Fibroblast of mammary gland (primary cell): ENCODE measurements at regions not wholly inside any gene's neighbourhood (a gene's known extent, or its start where the extent isn't known, plus 50 kb on each side); places are given as distances from the start of the nearest gene placed in this dataset.
A peak's percentile ranks its signal among the peaks of the same experiment; 100 is the strongest.

Experiments
- DNase-seq: peaks from one replicate; pipeline ENCODE4 v3.0.0-alpha.2; 2010; ENCODE audit warnings: low read depth
- H3K4me3 ChIP-seq: 2 replicates; pipeline ENCODE4 v1.5.1; 2011; ENCODE audit warnings: low read depth, mild to moderate bottlenecking, low read length, moderate library complexity; ENCODE audit not compliant: control insufficient read depth
- CTCF ChIP-seq: conservative IDR thresholded peaks from 2 replicates; pipeline ENCODE4 v1.5.1; 2011; ENCODE audit warnings: low read depth, low read length, inconsistent platforms; ENCODE audit not compliant: control insufficient read depth, insufficient read depth

GRCh38 chr13:50417597-50417996 lies 402.4 kb downstream of the KCNRG start:
- H3K4me3 ChIP-seq, result no peak overlapping the region
- TF ChIP-seq CTCF, result no peak
- DNase-seq, result peak; percentile 46

GRCh38 chr13:50419331-50419865 lies 404.2 kb downstream of the KCNRG start:
- no peak overlapping the region for H3K4me3 ChIP-seq
- no peak for DNase-seq
- no peak for TF ChIP-seq CTCF

GRCh38 chr13:50419896-50420295 lies 404.7 kb downstream of the KCNRG start:
- DNase-seq, result no peak
- TF ChIP-seq CTCF, result no peak
- H3K4me3 ChIP-seq, result no peak overlapping the region

- H3K4me3 ChIP-seq, result no peak overlapping the region
- DNase-seq, result no peak
- no peak for TF ChIP-seq CTCF
These were observed 405.7 kb downstream of the KCNRG start for GRCh38 chr13:50420718-50421472.

- no peak for TF ChIP-seq CTCF
- DNase-seq, result peak; percentile 80
- H3K4me3 ChIP-seq, result no peak overlapping the region
These were observed 406.4 kb downstream of the KCNRG start for GRCh38 chr13:50421473-50422130.

- no peak for TF ChIP-seq CTCF
- no peak for DNase-seq
- H3K4me3 ChIP-seq, result no peak overlapping the region
These were observed 407.2 kb downstream of the KCNRG start for GRCh38 chr13:50422181-50423148.
